Fibroblast of skin of abdomen (primary cell): ENCODE measurements at regions not wholly inside any gene's neighbourhood (a gene's known extent, or its start where the extent isn't known, plus 50 kb on each side); places are given as distances from the start of the nearest gene placed in this dataset.
"Not testable (repeated sequence)": the region's sequence is repeated elsewhere in the genome, so short reads cannot be mapped to it uniquely, and the experiment has no call there.

Experiments
- DNase-seq: peaks from one replicate; pipeline ENCODE4 v3.0.0-alpha.2; 2013

- DNase-seq: not testable (repeated sequence)
Measured at GRCh38 chr3:75840160-75840559, 54.8 kb upstream of the ZNF717 start.

DNA sequence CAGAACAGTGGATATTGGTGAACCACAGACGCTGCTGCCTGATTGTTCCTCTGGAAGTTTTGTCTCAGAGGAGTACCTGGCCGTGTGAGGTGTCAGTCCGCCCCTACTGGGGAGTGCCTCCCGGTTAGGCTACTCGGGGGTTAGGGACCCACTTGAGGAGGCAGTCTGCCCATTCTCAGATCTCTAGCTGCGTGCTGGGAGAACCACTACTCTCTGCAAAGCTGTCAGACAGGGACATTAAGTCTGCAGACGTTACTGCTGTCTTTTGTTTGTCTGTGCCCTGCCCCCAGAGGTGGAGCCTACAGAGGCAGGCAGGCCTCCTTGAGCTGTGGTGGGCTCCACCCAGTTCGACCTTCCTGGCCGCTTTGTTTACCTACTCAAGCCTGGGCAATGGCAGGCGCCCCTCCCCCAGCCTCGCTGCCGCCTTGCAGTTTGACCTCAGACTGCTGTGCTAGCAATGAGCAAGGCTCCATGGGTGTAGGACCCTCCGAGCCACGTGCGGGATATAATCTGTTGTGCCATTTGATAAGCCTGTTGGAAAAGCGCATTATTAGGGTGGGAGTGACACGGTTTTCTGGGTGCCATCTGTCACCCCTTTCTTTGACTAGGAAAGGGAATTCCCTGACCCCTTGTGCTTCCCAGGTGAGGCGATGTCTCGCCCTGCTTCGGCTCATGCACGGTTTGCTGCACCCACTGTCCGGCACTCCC, 65.1 kb upstream of the ZNF717 start:
- DNase-seq: not testable (repeated sequence)

GRCh38 chr3:75863130-75863529, 77.8 kb upstream of the ZNF717 start:
- DNase-seq: no peak

GRCh38 chr3:75863878-75864277, 78.5 kb upstream of the ZNF717 start:
- DNase-seq: no peak

DNA sequence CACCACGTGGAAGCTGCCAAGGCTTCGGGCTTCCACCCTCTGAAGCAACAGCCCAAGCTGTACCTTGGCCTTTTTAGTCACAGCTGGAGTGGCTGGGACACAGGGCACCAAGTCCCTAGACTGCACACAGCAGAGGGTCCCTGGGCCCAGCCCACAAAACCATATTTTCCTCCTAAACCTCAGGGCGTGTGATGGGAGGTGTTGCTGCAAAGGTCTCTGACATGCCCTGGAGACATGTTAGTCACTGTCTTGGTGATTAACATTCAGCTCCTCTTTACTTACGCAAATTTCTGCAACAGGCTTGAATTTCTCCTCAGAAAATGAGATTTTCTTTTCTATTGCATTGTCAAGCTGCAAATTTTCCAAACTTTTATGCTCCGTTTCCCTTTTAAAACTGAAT, 98.4 kb upstream of the ZNF717 start:
- not testable (repeated sequence) for DNase-seq

- DNase-seq: no peak
Measured at GRCh38 chr3:75886971-75887526, 101.7 kb upstream of the ZNF717 start.

GRCh38 chr3:75894234-75894633, 108.9 kb upstream of the ZNF717 start:
- DNase-seq: no peak

- DNase-seq: no peak
Measured at GRCh38 chr3:75896265-75896664, 110.9 kb upstream of the ZNF717 start.

GRCh38 chr3:75901446-75901845, 116.1 kb upstream of the ZNF717 start:
- not testable (repeated sequence) for DNase-seq

- DNase-seq: peak; percentile 9
Measured at GRCh38 chr3:75906555-75907112, 121.3 kb upstream of the ZNF717 start.

- DNase-seq: no peak
Measured at GRCh38 chr3:75913800-75914350, 128.5 kb upstream of the ZNF717 start.

- not testable (repeated sequence) for DNase-seq
Measured at GRCh38 chr3:75914741-75915140, 129.4 kb upstream of the ZNF717 start.

DNA sequence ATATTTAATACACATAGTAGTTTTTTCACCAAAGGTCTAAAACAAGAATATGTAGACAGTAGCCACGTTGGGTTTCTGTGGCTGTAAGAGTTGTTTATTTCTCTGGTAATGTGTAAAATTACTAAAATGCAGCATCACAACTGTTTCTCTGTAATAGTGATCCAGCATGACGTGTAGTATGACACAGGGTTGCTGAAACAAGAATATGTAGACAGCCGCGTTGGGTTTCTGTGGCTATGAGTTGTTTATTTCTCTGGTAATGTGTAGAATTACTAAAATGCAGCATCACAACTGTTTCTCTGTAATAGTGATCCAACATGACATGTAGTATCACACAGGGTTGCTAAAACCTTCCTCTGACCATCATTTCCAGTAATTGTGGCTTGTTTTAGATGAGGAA, 153.6 kb upstream of the ZNF717 start:
- no peak for DNase-seq

DNA sequence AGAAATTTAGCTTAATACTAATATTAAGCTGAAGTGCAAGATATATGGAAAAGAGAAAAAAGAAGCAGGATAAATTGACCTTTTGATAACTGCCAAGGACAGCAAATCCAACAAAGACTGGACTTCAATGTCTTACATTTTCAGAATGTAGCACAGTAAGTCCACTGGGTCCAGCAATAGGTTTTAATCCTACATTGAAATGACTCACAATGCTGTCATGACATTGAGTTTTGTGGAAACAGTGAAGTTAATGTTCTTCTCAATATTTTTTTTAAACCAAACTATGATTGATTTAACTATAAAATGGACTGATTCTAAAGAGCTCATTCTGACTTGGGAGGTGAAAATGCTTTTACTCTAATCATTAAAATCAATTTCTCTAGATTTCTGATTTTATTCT, 166.6 kb upstream of the ZNF717 start:
- no peak for DNase-seq

DNA sequence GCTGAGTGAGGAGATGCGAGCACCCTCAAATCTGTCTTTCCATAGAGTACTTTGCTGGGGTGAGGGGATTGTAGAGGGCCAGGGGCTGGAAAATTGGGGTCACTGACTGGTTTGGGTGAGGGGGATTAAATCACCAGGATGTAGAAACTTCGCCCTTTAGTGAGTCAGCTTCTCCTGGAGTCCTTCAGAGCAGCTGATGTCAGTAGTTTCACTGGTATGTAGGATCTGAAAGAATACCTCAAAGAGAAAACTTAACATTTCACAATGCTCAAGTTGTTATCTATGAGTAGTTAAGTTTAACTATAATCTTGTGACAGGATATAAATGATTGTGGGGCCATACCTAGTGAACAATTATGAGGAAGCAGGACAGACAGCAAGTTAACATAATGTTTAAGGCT, 174.7 kb upstream of the ZNF717 start:
- DNase-seq: not testable (repeated sequence)

DNA sequence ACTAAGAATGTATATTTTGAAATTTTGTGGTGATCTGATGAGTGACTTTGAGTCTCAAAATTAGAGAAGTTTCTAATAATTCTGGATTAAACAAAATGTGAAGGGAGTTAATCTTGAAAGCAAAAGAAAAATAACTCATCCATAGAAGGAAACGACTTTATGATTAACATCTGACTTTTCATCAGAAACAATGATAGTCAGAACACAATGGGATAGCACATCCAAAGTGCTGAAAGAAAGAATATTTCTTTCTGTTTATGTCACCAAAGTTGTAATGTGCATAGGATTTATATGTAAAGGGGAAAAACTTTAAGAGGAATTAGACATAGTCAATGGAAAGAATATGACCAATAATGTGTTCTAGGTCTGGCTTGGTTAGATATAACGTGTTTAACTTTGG, 176.7 kb upstream of the ZNF717 start:
- not testable (repeated sequence) for DNase-seq

DNA sequence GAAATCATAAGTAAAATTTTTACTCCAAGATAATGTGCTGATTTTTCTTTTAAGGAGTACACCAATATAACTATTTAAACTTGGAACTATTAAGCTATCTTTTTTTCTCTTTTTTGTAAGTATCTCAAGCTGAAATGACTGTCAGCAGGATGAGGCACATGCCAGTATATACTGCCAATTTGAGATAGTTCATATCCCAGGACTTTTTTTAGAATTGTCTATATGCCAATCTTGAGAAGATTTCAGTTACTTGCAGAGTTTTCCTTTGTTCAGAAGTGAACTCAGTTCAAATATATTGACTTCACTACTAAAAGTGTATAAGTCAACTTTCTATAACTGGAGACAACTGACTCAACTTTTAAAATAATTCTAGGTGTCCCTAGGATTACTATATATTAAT, 181.7 kb upstream of the ZNF717 start:
- DNase-seq: no peak

- no peak for DNase-seq
Measured at GRCh38 chr3:75978686-75979085, 193.3 kb upstream of the ZNF717 start.

GRCh38 chr3:75981401-75981800, 196.1 kb upstream of the ZNF717 start:
- DNase-seq: no peak

- DNase-seq: no peak
Measured at GRCh38 chr3:75982151-75982550, 196.8 kb upstream of the ZNF717 start.

GRCh38 chr3:75983111-75983510, 197.8 kb upstream of the ZNF717 start:
- no peak for DNase-seq

DNA sequence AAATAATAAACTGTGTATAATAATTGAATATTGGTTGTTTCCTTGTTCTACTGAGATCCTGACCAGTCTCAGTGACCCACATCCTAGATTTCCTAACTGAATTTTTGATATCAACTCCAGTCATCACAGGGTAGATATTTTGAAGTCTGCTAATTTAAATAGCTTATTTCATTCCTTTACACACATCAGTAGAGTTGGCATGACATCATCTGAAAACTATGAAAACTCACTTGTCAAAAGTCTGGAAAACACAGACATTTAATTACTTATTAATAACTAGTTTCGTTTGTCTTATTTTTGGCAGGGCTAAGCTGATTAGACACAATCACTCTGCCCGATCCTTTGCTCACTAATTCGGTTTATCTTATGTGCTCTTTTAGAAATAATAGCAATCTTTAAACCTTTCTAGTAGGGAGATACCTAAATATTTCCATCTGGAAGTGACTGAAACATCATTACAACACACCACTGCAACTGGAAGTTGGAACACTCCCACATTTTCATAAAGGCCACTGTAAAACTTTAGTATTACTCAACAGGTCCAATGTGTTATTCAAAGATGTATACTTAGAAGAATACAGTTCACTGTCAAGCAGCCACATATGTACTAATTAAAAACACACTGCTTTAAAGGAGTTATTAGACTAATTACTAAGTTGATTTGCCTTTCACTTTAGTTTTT, 198.4 kb upstream of the ZNF717 start:
- no peak for DNase-seq

DNA sequence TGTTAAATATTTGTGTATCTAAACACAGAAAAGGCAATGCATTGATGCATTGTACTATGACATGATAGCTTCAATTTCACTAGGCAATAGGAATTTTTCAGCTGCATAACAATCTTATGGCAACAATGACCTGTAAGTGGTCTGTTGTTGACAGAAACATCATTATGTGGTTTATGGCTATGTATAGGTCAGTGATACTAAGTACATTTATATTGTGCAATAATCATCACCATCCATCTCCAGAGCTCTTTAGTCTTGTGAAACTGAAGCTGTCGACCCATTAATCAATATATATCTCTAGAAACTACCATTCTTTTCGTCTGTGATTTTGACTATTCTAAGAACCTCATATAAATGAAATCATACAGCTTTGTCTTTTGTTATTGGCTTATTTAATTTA, 200.1 kb upstream of the ZNF717 start:
- DNase-seq: no peak
